DMS53 (cell line): ENCODE measurements at regions not wholly inside any gene's neighbourhood (a gene's known extent, or its start where the extent isn't known, plus 50 kb on each side); places are given as distances from the start of the nearest gene placed in this dataset.

Experiments used
- DNase-seq: peaks from one replicate; lab custom pipeline; 2025; lab: John Stamatoyannopoulos, UW

GRCh38 chr6:168157272-168158212 is 78.5 kb upstream of the FRMD1 start:
- DNase-seq, result peak; percentile 61

- peak; percentile 33 for DNase-seq
These were observed 77.8 kb upstream of the FRMD1 start for GRCh38 chr6:168156742-168157265.

DNA sequence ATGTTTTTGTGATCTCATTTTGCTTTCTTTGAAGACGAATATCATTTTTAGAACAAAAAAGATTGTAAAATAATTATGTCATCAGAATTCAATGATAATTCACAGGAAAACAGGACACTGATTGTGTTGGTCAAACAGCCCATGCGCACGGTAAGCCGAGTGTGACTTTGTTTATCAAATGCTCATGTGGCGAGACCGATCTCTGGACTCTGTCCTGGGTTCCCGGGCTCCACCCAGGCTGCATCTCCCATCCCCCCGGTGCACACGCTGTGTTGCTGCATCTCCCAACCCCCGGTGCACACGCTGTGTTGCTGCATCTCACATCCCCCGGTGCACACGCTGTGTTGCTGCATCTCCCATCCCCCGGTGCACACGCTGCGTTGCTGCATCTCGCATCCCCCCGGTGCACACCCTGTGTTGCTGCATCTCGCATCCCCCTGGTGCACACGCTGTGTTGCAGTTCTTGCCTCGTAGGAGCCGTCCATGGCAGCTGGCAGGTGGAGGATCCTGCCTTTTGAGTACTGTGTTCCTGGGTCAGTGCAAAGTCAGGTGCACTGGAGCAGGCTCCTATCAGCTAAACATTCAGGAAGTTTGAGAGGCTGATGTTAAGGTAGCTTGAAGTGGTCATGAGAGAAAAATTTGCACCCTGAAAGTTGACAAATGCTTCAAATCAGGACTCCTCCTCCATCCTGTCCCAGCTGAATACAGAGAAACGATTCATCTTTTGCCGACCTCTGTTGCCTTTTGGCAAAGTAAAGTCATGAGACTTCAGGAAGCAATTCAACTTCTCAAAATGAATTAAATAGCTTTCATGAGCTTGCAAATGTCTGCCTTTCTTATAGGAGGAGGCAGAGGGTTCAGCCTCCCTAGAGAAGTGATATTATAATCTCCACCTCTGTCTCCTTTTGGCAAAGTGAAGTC is 77.1 kb upstream of the FRMD1 start:
- peak; percentile 62 for DNase-seq

GRCh38 chr6:168155193-168155592 is 76.2 kb upstream of the FRMD1 start:
- DNase-seq, result peak; percentile 37

- no peak for DNase-seq
These were observed 75.4 kb upstream of the FRMD1 start for GRCh38 chr6:168154263-168154917.

GRCh38 chr6:168153553-168153952 is 74.5 kb upstream of the FRMD1 start:
- DNase-seq, result no peak

DNA sequence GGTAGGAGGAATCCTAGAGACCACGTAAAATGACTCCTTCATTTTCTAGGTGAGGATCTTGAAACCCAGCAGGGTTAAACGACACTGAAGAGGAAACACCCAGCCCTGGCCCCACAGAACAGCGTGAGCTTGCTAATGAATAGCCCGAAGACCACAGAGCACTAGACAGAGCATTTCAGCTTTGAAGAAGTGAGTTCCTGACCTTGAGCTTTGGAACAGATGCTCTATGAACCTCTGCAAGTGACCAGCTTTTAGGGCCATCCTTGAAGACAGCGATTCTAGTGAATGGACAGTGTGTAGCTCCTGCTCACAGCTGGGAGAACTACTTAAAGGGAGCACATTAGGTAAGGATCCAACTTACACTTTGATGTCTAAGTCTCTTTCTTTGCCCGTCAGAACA is 74.0 kb upstream of the FRMD1 start:
- no peak for DNase-seq

GRCh38 chr6:168152306-168152963 is 73.4 kb upstream of the FRMD1 start:
- DNase-seq, result no peak

- DNase-seq, result peak; percentile 67
These were observed 71.7 kb upstream of the FRMD1 start for GRCh38 chr6:168150551-168151320.

DNA sequence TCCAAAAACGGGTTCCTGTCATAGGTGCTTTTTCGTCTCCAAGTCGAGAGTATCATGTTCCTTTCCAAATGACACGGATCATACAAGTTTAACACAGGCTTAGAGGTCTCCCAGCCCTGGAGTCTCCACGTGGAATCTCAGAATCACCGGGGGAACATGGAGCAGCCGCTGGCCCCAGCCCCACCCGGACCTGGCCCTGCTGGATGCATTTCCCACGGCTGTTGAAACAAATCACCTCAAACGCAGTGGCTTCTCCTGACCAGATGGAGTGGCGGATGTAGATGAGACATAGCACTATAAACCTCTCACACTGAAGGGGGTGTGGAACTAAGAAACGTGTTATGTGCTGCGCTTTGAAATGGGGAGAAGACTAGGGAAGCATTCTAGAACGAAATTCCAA is 70.0 kb upstream of the FRMD1 start:
- DNase-seq, result no peak

- DNase-seq, result no peak
These were observed 69.3 kb upstream of the FRMD1 start for GRCh38 chr6:168148231-168148849.

DNA sequence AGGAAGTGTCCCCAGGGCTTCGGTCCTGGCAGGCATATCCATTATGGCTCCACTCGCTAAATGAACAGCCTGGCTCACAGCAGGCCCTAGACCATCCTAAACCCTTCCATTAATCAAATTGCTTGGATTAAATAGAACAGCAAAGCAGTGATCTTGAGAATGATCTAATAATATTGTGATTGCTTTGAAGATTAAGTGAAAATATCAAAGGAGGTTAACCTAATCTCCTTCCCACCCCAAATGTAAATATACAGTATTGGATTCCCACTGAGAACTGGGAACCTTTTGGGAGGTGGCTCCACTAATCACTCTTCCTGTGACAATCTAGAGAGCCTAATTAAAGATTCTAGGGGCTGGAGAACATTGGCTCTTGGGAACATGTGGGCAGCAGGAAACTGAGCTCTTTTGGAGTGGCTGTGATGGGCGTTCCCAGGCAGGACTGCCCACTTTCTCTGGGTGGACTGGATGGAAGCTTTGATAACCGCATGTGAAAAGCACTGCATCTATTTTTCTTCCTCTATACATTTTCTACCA is 68.3 kb upstream of the FRMD1 start:
- DNase-seq, result no peak

DNA sequence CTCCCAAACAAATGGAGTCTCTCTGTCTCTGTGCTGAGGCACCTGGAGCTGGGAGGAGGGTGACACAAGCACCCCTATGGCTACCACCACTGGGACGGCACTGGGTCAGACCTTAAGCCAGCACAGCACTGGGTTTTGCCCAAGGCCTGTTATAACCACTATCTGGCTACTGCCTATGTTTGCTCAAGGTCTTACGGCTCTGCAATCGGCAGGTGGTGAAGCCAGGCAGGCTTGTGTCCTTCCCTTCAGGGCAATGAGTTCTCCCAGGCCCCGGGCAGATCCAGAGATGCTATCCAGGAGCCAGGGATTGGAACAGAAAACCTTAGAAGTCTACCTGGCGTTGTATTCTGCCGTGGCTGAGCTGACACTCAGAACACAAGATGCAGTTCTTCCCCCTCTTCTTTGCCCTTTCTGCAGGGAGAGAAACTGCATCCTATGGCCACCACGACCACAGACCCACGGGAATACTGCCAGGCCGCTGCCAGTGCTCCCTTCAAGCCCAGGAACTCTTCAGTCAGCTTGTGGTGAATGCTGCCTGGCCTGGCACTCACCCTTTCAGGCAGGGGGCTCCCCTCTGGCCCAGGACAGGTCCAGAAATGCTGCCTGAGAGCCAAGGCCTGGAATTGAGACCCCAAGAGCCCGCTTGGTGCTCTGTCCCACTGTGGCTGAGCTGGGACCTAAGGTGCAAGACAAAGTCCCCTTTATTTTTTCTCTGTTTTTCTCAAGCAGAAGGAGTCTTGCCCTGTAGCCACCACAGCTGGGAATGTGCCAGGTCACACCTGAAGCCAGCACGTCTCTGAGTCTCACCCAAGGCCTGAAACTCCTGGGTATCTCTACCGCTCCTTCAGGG is 67.0 kb upstream of the FRMD1 start:
- peak; percentile 72 for DNase-seq

DNA sequence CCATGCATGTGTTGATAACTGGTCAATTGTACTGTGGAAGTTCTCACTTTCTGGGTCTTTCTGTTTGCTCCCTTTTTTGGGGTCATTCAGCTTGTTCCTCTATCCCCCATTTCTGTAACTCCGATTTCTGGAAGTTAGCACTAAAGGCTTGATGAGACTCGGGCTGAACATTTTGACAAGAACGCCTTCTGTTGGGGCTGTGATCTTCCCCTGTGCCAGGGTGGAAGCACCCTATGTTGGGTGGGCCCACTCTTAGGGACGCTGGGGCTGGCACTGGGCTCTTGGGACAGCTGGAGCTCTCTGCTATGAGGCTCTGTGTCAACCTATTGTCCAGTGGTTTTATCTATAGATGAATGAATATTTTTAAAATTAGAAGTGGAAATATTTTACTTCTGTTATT is 60.1 kb upstream of the FRMD1 start:
- DNase-seq, result no peak

DNA sequence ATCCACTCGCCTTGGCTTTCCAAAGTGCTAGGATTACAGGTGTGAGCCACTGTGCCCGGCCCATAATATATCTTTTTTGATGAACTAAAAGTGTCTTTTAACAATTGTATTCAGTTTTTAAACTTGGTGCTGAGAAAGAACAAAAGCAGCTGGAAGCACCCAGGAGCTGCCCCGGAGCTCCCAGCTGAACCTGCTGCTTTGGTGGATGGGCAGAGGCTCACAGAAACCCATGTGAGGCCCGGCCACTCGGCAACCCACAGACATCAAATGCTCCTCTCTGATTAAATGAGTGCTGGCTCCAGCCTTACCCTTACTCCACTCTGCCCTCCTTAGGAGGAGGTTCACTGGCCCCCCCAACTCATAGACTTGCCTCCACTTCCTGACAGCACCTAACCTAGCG is 59.4 kb upstream of the FRMD1 start:
- no peak for DNase-seq

- no peak for DNase-seq
These were observed 58.0 kb upstream of the FRMD1 start for GRCh38 chr6:168137024-168137423.

DNA sequence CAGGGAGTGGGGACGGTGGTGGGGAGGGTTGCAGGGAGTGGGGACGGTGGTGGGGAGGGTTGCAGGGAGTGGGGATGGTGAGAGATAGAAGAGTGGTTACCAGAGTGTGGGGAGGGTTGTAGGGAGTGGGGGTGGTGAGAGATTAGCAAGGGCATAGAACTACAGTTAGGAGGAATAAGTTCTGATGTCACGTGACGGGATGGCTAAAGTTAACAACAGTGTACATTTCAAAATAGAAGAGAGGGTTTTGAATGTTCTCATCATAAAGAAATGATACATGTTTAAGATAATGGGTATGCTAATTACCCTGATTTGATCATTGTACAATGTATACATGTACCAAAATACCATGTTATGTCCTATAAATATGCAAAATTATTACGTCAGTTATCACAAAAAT is 57.6 kb upstream of the FRMD1 start:
- DNase-seq, result no peak

GRCh38 chr6:168136001-168136400 is 57.0 kb upstream of the FRMD1 start:
- DNase-seq, result no peak
